Hepatocyte (in vitro differentiated cells): ENCODE measurements at regions not wholly inside any gene's neighbourhood (a gene's known extent, or its start where the extent isn't known, plus 50 kb on each side); places are given as distances from the start of the nearest gene placed in this dataset. TPM values are rescaled to one million over a fixed set of nuclear protein-coding genes. Genes with fewer than 3 reads are reported as not detected.

Source experiments
- DNase-seq: peaks from one replicate; pipeline ENCODE4 v3.0.0-alpha.2; 2016; ENCODE audit warnings: low spot score
- H2AFZ ChIP-seq: fragments of 200-600 bp; sonication (generic); 2 replicates; pipeline ENCODE4 v1.6.0; 2016; ENCODE audit warnings: antibody characterized with exemption, mild to moderate bottlenecking
- H3K27ac ChIP-seq: fragments of 200-600 bp; sonication (generic); 2 replicates; pipeline ENCODE4 v1.5.1; 2016; ENCODE audit warnings: mild to moderate bottlenecking
- H3K27me3 ChIP-seq: fragments of 200-600 bp; sonication (generic); 2 replicates; pipeline ENCODE4 v1.6.1; 2016
- H3K36me3 ChIP-seq: fragments of 200-600 bp; sonication (generic); replicated peaks from 2 replicates; pipeline ENCODE4 v1.5.1; 2016; ENCODE audit warnings: low read depth; ENCODE audit not compliant: insufficient read depth
- H3K4me1 ChIP-seq: fragments of 200-600 bp; sonication (generic); 2 replicates; pipeline ENCODE4 v1.5.1; 2016; ENCODE audit warnings: mild to moderate bottlenecking, moderate library complexity; ENCODE audit not compliant: insufficient read depth
- H3K4me2 ChIP-seq: fragments of 200-600 bp; sonication (generic); 2 replicates; pipeline ENCODE4 v1.6.0; 2016
- H3K4me3 ChIP-seq: fragments of 200-600 bp; sonication (generic); 2 replicates; pipeline ENCODE4 v1.5.1; 2016; ENCODE audit warnings: mild to moderate bottlenecking
- H3K79me2 ChIP-seq: fragments of 200-600 bp; sonication (generic); 2 replicates; pipeline ENCODE4 v1.6.0; 2017; ENCODE audit warnings: mild to moderate bottlenecking
- H3K9me2 ChIP-seq: fragments of 200-600 bp; sonication (generic); replicated peaks from 2 replicates; pipeline ENCODE4 v1.6.0; 2017; ENCODE audit warnings: mild to moderate bottlenecking; ENCODE audit not compliant: insufficient read depth
- H3K9me3 ChIP-seq: fragments of 200-600 bp; sonication (generic); 2 replicates; pipeline ENCODE4 v1.5.1; 2016; ENCODE audit warnings: low read depth, mild to moderate bottlenecking
- H4K20me1 ChIP-seq: fragments of 200-600 bp; sonication (generic); 2 replicates; pipeline ENCODE4 v1.6.0; 2016; ENCODE audit warnings: mild to moderate bottlenecking; ENCODE audit not compliant: insufficient read depth, poor library complexity, severe bottlenecking
- EZH2 ChIP-seq: fragments of 200-600 bp; sonication (generic); IDR thresholded peaks from 2 replicates; pipeline ENCODE4 v1.6.1; 2016; ENCODE audit warnings: antibody characterized with exemption, mild to moderate bottlenecking, borderline replicate concordance
- EZH2phosphoT487 ChIP-seq: fragments of 200-600 bp; sonication (generic); IDR thresholded peaks from one replicate; pipeline ENCODE4 v1.6.1; 2018; ENCODE audit warnings: antibody characterized with exemption, mild to moderate bottlenecking, low read depth, moderate library complexity; ENCODE audit not compliant: unreplicated experiment, severe bottlenecking
- WGBS: methylation state at CpG from one replicate; pipeline ENCODE4 v1.1.6; 2016; ENCODE audit warnings: low lambda C conversion rate; ENCODE audit errors: missing lambda C conversion rate; 5-methylcytosine and 5-hydroxymethylcytosine counted together
- small RNA-seq: library from RNA; depleted of rRNA; stranded (forward); fragments of <200 nt; gene quantifications from one replicate; pipeline ENCODE3, GENCODE V24; 2014
- TF ChIP-seq, protein P1 (sequence below): fragments of 200-600 bp; sonication (generic); IDR thresholded peaks from 2 replicates; pipeline ENCODE4 v1.5.1; 2016; ENCODE audit warnings: antibody characterized with exemption, mild to moderate bottlenecking; ENCODE audit not compliant: poor library complexity

DNA sequence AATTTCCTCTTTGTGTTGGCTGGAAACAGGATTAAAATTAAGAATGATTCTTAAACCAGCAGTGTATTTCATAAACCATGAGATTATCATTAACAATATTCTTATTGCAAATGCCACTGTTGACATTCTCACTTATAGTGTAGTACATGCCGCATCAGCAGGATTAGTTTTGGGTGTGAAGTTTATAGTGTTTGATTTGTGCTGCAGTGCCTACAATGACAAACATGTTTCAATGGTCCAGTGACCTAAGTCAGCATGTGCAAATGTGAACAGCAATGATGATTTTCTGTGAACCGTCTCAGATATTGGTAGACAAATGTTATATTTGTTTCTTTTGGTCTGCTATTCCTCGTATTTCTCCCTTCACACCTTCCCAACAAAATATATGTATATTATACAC, 49.8 kb upstream of the TDRD3 start:
- TF ChIP-seq EZH2phosphoT487 (no peak), EZH2 (no peak)
- TF ChIP-seq, protein P1, sequence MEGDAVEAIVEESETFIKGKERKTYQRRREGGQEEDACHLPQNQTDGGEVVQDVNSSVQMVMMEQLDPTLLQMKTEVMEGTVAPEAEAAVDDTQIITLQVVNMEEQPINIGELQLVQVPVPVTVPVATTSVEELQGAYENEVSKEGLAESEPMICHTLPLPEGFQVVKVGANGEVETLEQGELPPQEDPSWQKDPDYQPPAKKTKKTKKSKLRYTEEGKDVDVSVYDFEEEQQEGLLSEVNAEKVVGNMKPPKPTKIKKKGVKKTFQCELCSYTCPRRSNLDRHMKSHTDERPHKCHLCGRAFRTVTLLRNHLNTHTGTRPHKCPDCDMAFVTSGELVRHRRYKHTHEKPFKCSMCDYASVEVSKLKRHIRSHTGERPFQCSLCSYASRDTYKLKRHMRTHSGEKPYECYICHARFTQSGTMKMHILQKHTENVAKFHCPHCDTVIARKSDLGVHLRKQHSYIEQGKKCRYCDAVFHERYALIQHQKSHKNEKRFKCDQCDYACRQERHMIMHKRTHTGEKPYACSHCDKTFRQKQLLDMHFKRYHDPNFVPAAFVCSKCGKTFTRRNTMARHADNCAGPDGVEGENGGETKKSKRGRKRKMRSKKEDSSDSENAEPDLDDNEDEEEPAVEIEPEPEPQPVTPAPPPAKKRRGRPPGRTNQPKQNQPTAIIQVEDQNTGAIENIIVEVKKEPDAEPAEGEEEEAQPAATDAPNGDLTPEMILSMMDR = no peak
- no peak overlapping the region for H3K4me2 ChIP-seq
- H3K27me3 ChIP-seq = no peaks in the 10 kb centered on the region
- H3K4me3 ChIP-seq = no peak overlapping the region
- H3K9me2 ChIP-seq = no peaks in the 10 kb centered on the region
- H3K27ac ChIP-seq = no peak overlapping the region
- no peaks in the 10 kb centered on the region for H4K20me1 ChIP-seq
- H3K79me2 ChIP-seq = no peaks in the 10 kb centered on the region
- H3K36me3 ChIP-seq = no peaks in the 10 kb centered on the region
- 82% methylated on average over 3 of the region's 3 CpGs for WGBS
- no peak for DNase-seq
- H3K4me1 ChIP-seq = no peaks in the 10 kb centered on the region
- no peak overlapping the region for H2AFZ ChIP-seq
- no peaks in the 10 kb centered on the region for H3K9me3 ChIP-seq

Small RNA genes lying in the stretch of these regions (small RNA-seq; reads per million reads assigned to genes)
- gene AL359920.1 = not detected
